Left lung (tissue), 4 donors: ENCODE measurements at regions not wholly inside any gene's neighbourhood (a gene's known extent, or its start where the extent isn't known, plus 50 kb on each side); places are given as distances from the start of the nearest gene placed in this dataset.

Experiments used
- ATAC-seq: fragments of 200-7000 bp; cut with Tn5 transposase; one replicate; pipeline ENCODE4 v1.9.1; 2020; ENCODE audit warnings: moderate library complexity
- DNase-seq, 4 donors: peaks; one replicate each; pipeline ENCODE4 v3.0.0-alpha.2; 2013 to 2020
- H3K27ac ChIP-seq, 2 donors: fragments of 200-600 bp; sonication (generic) in 1 of 2; one replicate each; pipeline versions ENCODE4 v1.5.0 to v1.8.0; 2020 to 2021
- H3K27me3 ChIP-seq, 2 donors: fragments of 200-600 bp; sonication (generic) in 1 of 2; one replicate each; pipeline versions ENCODE4 v1.5.0 to v1.8.0; 2020 to 2021
- H3K36me3 ChIP-seq, 2 donors: fragments of 200-600 bp; sonication (generic) in 1 of 2; one replicate each; pipeline versions ENCODE4 v1.5.0 to v1.8.0; 2020 to 2021
- H3K4me1 ChIP-seq, 2 donors: fragments of 200-600 bp; one replicate each; pipeline ENCODE4 v1.8.0; 2021
- H3K4me3 ChIP-seq, 2 donors: fragments of 200-600 bp; sonication (generic) in 1 of 2; one replicate each; pipeline versions ENCODE4 v1.5.0 to v1.8.0; 2020 to 2021; ENCODE audit warnings: mild to moderate bottlenecking in 1 of 2
- H3K9me3 ChIP-seq, 2 donors: fragments of 200-600 bp; sonication (generic) in 1 of 2; one replicate each; pipeline versions ENCODE4 v1.5.0 to v1.8.0; 2020 to 2021
- CTCF ChIP-seq, 2 donors: fragments of 200-600 bp; sonication (generic) in 1 of 2; IDR thresholded peaks; one replicate each; pipeline versions ENCODE4 v1.5.0 to v1.8.0; 2021; ENCODE audit warnings: antibody characterized with exemption in 2 of 2
- intact Hi-C, 2 donors: fragments of 100-400 bp; cut with DNase I; formaldehyde crosslinking; loops; one replicate each; pipeline versions ENCODE4 v1.11.2 to v1.14.2; 2022
- donor health status: DM: no; HTN: yes; CAD: no.
- donor health status: DM: no; HTN: no; CAD: no.

DNA sequence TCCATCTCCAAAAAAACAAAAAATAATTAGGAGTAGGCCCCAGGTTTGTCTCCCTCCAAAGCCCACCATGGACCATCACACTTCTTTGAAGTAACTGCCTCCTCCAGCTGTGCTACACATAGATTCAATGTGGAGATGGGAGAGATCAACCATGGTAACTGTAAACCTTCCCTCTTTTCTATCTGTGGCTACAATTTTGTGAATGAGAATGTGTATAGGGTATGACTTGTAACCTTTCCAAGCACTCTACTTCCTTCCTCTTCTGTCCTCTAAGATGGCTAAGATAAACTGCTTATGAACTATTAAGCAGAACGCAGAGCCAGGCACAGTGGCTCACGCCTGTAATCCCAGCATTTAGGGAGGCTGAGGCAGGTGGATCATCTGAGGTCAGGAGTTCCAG is 55.5 kb upstream of the ATP11B start:
- no peak for DNase-seq
- intact Hi-C loops = no loop called here

GRCh38 chr3:182738583-182739411 is 54.5 kb upstream of the ATP11B start:
- no peak overlapping the region for H3K4me3 ChIP-seq
- H3K27ac ChIP-seq = no peak overlapping the region
- TF ChIP-seq CTCF (IDR thresholded peaks at IDR 0.05) = no peak
- H3K9me3 ChIP-seq = no peaks in the 10 kb centered on the region
- ATAC-seq = peak; percentile 80
- H3K27me3 ChIP-seq = peaks cover 0 to 7% of the 10 kb centered on the region in 2 donors
- DNase-seq = peak in 1 of 4 donors; percentile 73
- H3K4me1 ChIP-seq = no peaks in the 10 kb centered on the region
- intact Hi-C loops = no loop called here
- no peaks in the 10 kb centered on the region for H3K36me3 ChIP-seq

More for the DNA sequence above, 55.5 kb upstream of the ATP11B start:
- H3K4me1 ChIP-seq = no peaks in the 10 kb centered on the region
- H3K4me3 ChIP-seq = no peak overlapping the region
- ATAC-seq = no peak
- H3K27ac ChIP-seq = no peak overlapping the region
- TF ChIP-seq CTCF (IDR thresholded peaks at IDR 0.05) = no peak
- H3K9me3 ChIP-seq = no peaks in the 10 kb centered on the region
- no peaks in the 10 kb centered on the region for H3K36me3 ChIP-seq
- peaks cover 0 to 7% of the 10 kb centered on the region in 2 donors for H3K27me3 ChIP-seq

- Histone ChIP-seq H3K4me3 (no peak overlapping the region), H3K27ac (no peak overlapping the region), H3K27me3 (peaks cover 0 to 7% of the 10 kb centered on the region in 2 donors), H3K36me3 (no peaks in the 10 kb centered on the region), H3K4me1 (no peaks in the 10 kb centered on the region), H3K9me3 (no peaks in the 10 kb centered on the region)
- ATAC-seq (no peak), DNase-seq (no peak)
- intact Hi-C loops = no loop called here
- TF ChIP-seq CTCF (IDR thresholded peaks at IDR 0.05) = no peak
These were observed 53.7 kb upstream of the ATP11B start for GRCh38 chr3:182739619-182740018.

DNA sequence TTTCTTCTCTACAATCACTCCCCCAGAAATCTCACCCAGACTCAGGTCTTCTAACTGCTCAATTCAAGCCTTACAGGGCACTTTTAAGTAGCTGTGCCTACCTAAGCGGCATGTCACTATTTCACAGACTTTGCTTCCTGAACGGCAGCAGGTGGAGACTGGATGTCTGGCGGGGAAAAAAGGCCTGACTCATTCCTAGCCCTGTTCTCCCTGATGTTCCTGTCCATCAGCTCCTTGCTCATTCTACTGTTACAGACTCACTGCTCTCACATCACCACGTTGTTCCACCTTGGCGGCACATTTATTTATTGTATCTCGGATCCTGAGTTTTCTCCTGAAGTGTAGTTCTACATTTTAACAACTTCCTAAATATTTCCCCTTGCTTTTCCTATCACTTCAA is 52.6 kb upstream of the ATP11B start:
- Histone ChIP-seq H3K27me3 (peaks cover 0 to 7% of the 10 kb centered on the region in 2 donors), H3K4me1 (no peaks in the 10 kb centered on the region), H3K27ac (no peak overlapping the region), H3K4me3 (no peak overlapping the region), H3K36me3 (no peaks in the 10 kb centered on the region), H3K9me3 (no peaks in the 10 kb centered on the region)
- intact Hi-C loops = no loop called here
- DNase-seq (no peak), ATAC-seq (no peak)
- no peak for TF ChIP-seq CTCF (IDR thresholded peaks at IDR 0.05)

- Histone ChIP-seq H3K27ac (no peak overlapping the region), H3K4me1 (no peaks in the 10 kb centered on the region), H3K36me3 (no peaks in the 10 kb centered on the region), H3K4me3 (no peak overlapping the region), H3K9me3 (no peaks in the 10 kb centered on the region), H3K27me3 (peaks cover 0 to 7% of the 10 kb centered on the region in 2 donors)
- no peak for DNase-seq
- TF ChIP-seq CTCF (IDR thresholded peaks at IDR 0.05) = no peak
- intact Hi-C loops = no loop called here
- no peak for ATAC-seq
These were observed 52.1 kb upstream of the ATP11B start for GRCh38 chr3:182741214-182741613.
